ENCODE measurements at regions not wholly inside any gene's neighbourhood (a gene's known extent, or its start where the extent isn't known, plus 50 kb on each side); places are given as distances from the start of the nearest gene placed in this dataset.

- TF ChIP-seq CTCF (optimal IDR thresholded peaks at IDR 0.05 in 1 of 3, IDR thresholded peaks at IDR 0.05 in 1 of 3, conservative IDR thresholded peaks at IDR 0.05 in 1 of 3; ENCODE audit: extremely low read depth in 1 of 3, insufficient read depth in 2 of 3, low read length in 3 of 3) (no peak), EZH2 (IDR thresholded peaks at IDR 0.05; ENCODE audit: low read length) (no peak)
Observed at GRCh38 chr5:143456952-143457547, 53.6 kb upstream of the NR3C1 start.
